NCI-H2196 (cell line): ENCODE measurements at regions not wholly inside any gene's neighbourhood (a gene's known extent, or its start where the extent isn't known, plus 50 kb on each side); places are given as distances from the start of the nearest gene placed in this dataset.
"Not testable (repeated sequence)": the region's sequence is repeated elsewhere in the genome, so short reads cannot be mapped to it uniquely, and the experiment has no call there.

Experiments
- DNase-seq: peaks from one replicate; lab custom pipeline; 2025; ENCODE audit not compliant: unreplicated experiment; lab: John Stamatoyannopoulos, UW

- no peak for DNase-seq
Observed at GRCh38 chr3:189375532-189375931, 203.8 kb downstream of the TPRG1 start.

DNA sequence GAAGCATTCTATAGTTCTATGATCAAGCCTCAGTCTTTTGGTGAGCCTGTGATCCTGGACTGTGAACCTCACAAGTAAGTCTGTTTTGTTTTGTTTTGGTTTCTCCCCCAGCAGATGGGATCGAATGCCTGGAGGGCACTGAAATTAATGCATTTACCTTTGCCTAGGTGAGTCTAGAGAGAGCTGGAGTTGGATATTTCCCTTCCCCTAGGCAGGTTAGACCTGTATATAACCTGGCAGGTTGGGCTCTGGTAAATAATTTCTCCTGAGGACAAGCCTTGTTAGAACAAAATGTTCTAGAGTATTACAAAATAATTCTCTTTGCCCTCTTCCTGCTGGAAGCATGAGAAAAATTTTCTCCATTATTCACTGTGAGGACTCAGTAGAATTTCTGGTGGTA is 211.9 kb downstream of the TPRG1 start:
- DNase-seq, result no peak

DNA sequence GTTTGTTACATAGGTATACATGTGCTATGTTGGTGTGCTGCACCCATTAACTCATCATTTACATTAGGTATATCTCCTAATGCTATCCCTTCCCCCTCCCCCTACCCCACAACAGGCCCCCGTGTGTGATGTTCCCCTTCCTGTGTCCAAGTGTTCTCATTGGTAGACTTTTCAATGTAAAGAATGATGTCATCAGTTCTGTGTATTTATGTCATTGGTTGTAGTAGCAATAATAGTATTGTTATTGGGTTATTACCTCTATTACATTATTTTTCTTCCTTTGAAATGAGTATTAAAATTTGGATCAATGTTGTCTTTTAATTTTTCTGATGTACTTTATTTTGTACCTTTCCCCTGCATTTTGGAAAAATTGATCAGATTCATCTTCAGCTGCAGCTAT is 214.1 kb downstream of the TPRG1 start:
- DNase-seq, result not testable (repeated sequence)

DNA sequence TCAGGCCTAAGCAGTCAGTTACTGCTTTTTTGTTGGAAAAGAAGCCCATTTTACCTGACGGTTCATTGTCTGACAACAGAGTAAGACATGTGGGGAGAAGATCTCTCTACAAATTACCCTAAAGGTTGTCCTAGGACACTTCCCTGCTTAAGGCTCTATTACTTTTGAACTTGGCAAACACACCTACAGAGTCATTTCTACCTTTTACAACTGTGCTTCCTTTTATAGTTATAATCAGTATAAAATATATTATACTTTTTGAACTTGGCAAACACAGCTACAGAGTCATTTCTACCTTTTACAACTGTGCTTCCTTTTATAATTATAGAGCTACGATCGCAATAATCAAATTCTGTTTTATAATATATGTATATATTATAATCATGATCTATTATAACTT is 215.0 kb downstream of the TPRG1 start:
- DNase-seq, result no peak

DNA sequence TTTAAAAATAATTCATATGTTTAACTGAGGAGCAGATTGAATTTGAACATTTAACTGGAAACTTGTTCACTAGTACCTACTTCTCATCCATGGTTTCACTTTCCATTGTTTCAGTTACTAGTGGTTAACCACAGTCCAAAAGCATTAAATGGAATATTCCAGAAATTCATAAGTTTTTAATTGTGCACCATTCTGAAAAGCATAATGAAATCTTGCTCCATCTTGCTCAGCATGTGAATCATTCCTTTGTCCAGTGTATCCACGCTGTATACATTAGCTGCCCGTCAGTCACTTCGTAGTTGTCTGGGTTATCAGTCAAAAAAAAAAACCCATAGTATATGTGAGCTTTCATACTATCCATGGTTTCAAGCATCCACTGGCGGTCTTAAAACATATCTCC is 217.6 kb downstream of the TPRG1 start:
- no peak for DNase-seq

GRCh38 chr3:189393598-189393997 is 221.8 kb downstream of the TPRG1 start:
- no peak for DNase-seq

DNA sequence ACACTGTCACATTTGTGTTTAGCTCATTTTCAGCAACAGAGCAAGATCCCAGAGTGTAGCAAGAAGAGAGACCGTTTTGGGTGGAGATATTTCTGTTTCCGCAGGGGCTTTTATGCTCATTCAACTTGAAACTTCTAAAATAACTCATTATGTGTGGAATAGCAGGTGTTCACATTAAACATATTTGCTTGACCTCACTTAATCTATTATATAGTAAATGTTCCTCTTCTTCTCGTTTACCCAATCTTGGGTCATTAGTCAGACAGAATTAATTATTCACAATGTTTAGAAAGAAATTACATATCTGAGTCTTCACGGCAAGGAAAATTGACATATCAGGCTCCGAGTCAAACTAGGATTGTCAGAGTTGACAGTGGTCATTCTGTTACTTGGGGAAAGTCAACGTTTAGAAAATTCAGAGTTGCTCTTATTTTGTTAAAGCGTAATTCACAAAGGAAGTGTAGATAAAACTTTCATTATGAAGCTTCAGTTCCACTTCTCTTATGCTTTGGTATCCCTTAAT is 222.9 kb downstream of the TPRG1 start:
- no peak for DNase-seq

DNA sequence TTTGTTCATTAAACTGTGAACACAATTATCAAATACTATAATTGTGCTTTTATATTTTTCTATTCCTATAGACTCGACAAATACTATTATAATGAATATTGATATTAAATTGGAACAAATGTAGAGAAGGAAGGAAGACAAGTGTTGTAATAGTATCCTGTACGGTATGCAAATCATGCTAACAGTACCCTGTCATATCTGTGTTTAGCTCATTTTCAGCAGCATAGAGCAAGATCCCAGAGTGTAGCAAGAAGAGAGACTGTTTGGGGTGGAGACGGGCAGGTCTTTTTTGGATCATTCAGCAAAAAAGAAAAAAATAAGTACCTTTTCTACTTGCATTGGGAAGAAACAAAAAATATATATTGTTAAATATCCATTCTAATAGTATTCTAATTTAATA is 224.1 kb downstream of the TPRG1 start:
- DNase-seq, result no peak

GRCh38 chr3:189398656-189399055 is 226.9 kb downstream of the TPRG1 start:
- DNase-seq, result no peak

GRCh38 chr3:189401196-189401595 is 229.4 kb downstream of the TPRG1 start:
- DNase-seq, result no peak

DNA sequence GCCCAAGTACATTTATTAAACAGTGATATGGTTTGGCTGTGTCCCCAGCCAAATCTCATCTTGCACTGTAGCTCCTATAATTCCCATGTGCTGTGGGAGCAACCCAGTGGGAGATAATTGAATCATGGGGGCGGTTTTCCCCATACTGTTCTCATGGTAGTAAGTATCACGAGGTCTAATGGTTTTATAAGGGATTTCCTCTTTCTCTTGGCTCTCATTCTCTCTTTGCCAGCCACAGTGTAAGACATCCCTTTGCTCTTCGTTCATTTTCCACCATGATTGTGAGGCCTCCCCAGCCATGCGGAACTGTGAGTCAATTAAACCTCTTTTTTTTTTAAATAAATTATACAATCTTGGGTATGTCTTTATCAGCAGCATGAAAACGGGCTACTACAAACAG is 228.0 kb upstream of the TP63 start:
- DNase-seq, result no peak

DNA sequence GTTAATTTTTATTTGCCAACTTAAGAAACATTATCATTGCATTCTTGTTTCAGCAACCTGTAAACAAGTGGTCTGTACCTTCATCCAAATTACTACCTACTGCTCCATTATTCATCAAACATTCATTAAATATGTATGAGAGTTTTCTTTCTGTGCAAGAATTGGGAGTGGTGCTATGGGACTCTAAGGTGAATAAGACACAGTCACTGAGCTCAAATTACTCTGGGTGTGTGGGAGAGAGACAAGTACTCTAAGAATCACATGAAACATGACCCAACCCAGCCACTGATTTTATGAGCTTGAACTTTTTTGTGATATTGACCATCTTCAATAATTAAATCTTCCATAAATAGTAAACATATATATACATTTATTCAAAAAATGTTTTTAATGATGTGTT is 227.2 kb upstream of the TP63 start:
- DNase-seq, result no peak

DNA sequence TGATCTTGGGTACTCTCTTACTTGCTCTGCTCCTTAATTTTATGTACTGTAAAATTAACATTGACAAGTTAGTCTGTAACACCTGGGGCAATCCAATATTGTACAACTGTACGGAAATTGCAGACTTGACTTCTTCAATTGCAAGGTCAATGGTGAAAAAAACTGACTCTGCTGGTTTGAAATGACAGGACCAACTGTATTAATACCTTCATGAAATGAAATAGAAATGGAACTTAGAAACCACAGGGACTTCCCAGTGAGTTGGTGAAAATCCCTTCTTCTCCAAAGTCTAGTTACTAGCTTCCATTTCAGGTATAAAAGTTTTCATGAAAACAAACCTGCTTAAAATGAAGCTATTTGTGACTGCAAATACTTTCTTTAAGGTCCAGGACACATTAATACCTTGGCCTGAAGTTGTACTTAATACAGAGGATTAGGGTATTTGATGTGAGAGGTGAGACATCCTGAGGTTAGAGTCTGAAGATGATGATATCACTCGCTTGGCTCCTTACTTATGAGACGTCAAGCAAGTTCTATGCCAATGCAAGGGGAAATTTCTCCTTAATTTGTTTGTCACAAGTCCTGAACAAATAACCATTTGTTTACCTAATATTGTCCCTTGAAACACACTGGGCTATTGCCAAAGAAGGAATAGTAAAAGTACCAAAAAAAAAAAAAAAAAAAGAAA is 226.2 kb upstream of the TP63 start:
- no peak for DNase-seq

GRCh38 chr3:189406148-189406547 is 225.0 kb upstream of the TP63 start:
- no peak for DNase-seq

DNA sequence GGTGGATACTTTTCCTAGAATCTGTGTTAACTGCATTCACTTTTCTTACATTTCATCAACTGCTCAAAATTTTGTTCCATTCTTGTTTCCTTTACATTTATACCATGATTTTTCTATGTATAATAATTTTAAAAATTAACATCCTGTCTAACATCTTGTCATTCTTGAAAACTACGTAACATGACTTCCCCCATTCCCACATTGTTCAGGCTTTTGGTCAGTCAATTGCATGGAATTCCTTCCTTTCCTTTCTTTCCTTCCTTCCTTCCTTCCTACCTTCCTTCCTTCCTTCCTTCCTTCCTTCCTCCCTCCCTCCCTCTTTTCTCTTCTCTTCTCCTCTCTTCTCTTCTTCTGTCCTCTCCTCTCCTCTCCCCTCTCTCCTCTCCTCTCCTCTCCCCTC is 220.7 kb upstream of the TP63 start:
- DNase-seq, result no peak

DNA sequence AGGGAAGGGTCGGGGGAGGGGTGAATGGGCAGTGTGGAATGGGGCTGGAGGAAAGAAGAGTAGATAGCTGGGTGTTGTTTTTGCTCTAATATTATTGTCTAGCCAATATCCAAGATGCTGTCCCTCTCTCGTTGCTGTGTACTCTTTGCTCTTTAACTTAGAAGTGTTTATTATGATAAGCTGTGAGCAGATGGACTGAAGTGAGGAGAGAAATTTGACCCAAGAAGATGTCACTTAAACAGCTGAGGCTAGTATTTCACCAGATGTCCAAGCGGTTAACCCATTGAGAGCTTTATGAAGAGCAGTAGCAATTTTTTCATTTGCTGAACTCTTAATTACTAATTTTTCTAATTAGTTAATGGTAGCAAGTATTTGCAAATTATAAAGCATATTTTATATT is 212.2 kb upstream of the TP63 start:
- DNase-seq, result peak; percentile 70

DNA sequence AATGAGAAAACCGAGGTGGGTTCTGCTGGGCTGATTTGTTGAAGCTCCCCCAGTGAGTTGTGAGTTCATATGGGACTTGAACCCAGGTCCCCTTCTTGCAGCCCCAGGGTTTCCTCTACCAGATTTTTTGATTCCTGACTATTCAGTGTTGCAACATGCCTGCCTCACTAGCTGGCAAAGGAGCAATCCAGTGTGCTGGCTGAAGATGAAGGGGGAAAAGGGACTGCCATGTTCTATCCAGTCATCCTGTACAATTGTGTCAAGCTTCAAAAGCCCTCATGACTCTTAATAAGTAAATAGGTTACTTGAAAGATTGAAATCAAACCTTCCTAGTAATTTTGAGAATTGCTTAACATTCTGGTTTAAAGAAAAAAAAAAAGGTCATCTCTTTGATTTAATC is 211.5 kb upstream of the TP63 start:
- DNase-seq, result no peak

- no peak for DNase-seq
Observed at GRCh38 chr3:189424922-189425321, 206.3 kb upstream of the TP63 start.

DNA sequence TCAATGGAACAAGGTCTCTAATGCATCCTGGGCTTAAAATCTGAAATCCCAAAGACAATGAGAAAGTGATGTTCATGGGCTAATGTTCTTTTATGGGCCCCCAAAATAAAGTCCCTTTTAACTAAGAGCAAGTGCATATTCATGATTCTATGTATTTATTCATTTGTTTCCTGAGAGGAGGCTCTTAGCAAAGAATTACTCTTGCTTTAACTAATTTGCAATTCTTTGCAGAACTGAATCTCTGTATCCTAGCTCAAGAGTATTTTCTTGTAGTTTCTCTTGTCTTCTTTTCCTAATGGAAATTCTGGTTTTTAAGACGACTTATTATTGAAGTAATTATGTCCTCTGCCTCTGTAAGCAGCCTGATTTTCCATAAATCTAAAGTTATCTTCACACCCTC is 202.2 kb upstream of the TP63 start:
- no peak for DNase-seq

- DNase-seq, result no peak
Observed at GRCh38 chr3:189430166-189430565, 201.0 kb upstream of the TP63 start.

DNA sequence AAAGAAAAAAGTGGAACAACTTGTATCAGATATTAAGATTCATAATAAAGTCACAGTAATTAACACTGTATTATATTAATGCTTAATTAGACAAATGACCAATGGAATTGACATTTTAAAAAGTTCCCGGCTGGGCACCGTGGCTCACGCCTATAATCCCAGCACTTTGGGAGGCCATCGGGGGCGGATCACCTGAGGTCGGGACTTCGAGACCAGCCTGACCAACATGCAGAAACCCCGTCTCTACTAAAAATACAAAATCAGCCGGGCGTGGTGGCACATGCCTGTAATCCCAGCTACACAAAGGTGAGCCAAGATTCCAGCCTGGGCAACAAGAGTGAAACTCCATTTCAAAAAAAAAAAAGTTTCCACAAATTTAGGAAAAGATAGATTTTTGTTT is 188.9 kb upstream of the TP63 start:
- not testable (repeated sequence) for DNase-seq

DNA sequence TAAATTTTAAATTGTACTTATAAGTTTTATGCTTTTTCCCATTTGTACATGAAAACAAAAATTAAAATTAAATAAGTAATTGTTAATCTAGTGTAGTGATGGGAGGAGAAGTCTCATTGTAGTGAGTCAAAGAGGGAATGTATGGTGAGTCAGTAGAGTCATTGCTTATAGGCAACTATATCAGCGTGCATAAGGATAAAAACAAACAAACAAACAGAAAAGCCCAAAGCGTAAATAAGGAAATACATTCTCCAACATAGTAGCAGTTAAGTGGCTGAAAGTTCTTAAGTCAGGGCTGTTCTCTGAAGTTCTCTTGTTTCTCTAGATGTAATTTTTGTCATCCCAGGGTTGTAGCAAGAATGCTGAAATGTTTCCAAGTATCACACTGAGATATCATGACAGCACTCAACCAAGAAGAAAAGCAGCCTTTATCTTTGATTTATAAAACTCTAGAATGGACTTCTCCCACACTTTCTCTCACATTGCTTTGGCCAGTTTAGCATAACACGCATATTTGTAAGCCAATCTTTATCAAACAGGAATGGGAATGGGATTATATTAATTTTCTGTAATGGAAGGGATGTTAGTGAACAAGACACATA is 184.1 kb upstream of the TP63 start:
- no peak for DNase-seq

- no peak for DNase-seq
Observed at GRCh38 chr3:189449084-189449483, 182.1 kb upstream of the TP63 start.
